WERI-Rb-1 (cell line): ENCODE measurements at regions not wholly inside any gene's neighbourhood (a gene's known extent, or its start where the extent isn't known, plus 50 kb on each side); places are given as distances from the start of the nearest gene placed in this dataset.
"Not testable (repeated sequence)": the region's sequence is repeated elsewhere in the genome, so short reads cannot be mapped to it uniquely, and the experiment has no call there.

Source experiments
- DNase-seq: peaks from one replicate; pipeline ENCODE4 v3.0.0-alpha.2; 2020
- H3K27ac ChIP-seq: fragments of 250-450 bp; sonication (Bioruptor Pico); 2 replicates; pipeline ENCODE4 v1.5.1; 2020; ENCODE audit warnings: mild to moderate bottlenecking, moderate library complexity
- H3K27me3 ChIP-seq: fragments of 250-450 bp; sonication (Bioruptor Pico); 2 replicates; pipeline ENCODE4 v1.5.1; 2021; ENCODE audit warnings: mild to moderate bottlenecking, low read depth, moderate library complexity; ENCODE audit not compliant: insufficient read depth, severe bottlenecking
- H3K36me3 ChIP-seq: fragments of 250-450 bp; sonication (Bioruptor Pico); 2 replicates; pipeline ENCODE4 v1.5.1; 2020; ENCODE audit warnings: mild to moderate bottlenecking, moderate library complexity
- H3K4me3 ChIP-seq: 2 replicates; pipeline ENCODE4 v1.5.1; 2011; ENCODE audit warnings: low read depth, mild to moderate bottlenecking, control low read depth, low read length
- H3K9me3 ChIP-seq: fragments of 250-450 bp; sonication (Bioruptor Pico); 2 replicates; pipeline ENCODE4 v1.5.1; 2021; ENCODE audit warnings: mild to moderate bottlenecking, moderate library complexity; ENCODE audit not compliant: severe bottlenecking
- CTCF ChIP-seq: IDR thresholded peaks from 2 replicates; pipeline ENCODE4 v1.5.1; 2011; ENCODE audit warnings: low read depth, mild to moderate bottlenecking, control low read depth, inconsistent platforms, low read length

GRCh38 chr5:15097552-15097951 lies 226.0 kb upstream of the ANKH start:
- H3K4me3 ChIP-seq: no peak overlapping the region
- no peaks in the 10 kb centered on the region for H3K9me3 ChIP-seq
- DNase-seq: no peak
- no peak for TF ChIP-seq CTCF
- no peaks in the 10 kb centered on the region for H3K36me3 ChIP-seq
- no peak overlapping the region for H3K27ac ChIP-seq
- no peaks in the 10 kb centered on the region for H3K27me3 ChIP-seq

- H3K27ac ChIP-seq, DNase-seq, H3K4me3 ChIP-seq, H3K9me3 ChIP-seq, H3K27me3 ChIP-seq, H3K36me3 ChIP-seq: not testable (repeated sequence)
Observed at GRCh38 chr5:15096686-15097085, 225.1 kb upstream of the ANKH start.

DNA sequence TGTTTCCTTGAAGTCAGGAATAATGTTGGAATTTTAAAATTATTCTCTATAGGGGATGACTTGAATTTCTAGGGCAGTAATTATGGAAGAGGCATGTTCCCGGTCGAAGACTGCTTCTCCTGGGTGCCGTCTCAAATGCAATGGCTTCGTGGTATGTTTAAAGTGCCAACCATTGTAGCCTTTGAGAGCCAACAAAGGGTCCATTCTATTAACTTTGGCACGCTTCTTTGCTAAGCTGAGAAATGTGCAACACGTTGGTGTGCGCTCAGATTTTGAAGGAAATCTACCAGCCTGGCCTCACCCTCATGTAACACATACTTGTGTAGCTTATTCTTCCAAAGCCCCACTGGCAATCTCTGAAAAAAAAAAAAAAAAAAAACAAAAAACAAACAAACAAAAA lies 221.2 kb upstream of the ANKH start:
- Histone ChIP-seq H3K4me3 (no peak overlapping the region), H3K27me3 (no peaks in the 10 kb centered on the region), H3K9me3 (no peaks in the 10 kb centered on the region), H3K36me3 (no peaks in the 10 kb centered on the region), H3K27ac (no peak overlapping the region)
- TF ChIP-seq CTCF: no peak
- no peak for DNase-seq

- H3K4me3 ChIP-seq: no peak overlapping the region
- H3K9me3 ChIP-seq: no peaks in the 10 kb centered on the region
- DNase-seq: no peak
- H3K27me3 ChIP-seq: no peaks in the 10 kb centered on the region
- no peaks in the 10 kb centered on the region for H3K36me3 ChIP-seq
- TF ChIP-seq CTCF: no peak
- H3K27ac ChIP-seq: no peak overlapping the region
Observed at GRCh38 chr5:15085671-15086070, 214.1 kb upstream of the ANKH start.

- no peaks in the 10 kb centered on the region for H3K36me3 ChIP-seq
- H3K27ac ChIP-seq: no peak overlapping the region
- no peak for TF ChIP-seq CTCF
Observed at GRCh38 chr5:15082096-15082495, 210.5 kb upstream of the ANKH start.

DNA sequence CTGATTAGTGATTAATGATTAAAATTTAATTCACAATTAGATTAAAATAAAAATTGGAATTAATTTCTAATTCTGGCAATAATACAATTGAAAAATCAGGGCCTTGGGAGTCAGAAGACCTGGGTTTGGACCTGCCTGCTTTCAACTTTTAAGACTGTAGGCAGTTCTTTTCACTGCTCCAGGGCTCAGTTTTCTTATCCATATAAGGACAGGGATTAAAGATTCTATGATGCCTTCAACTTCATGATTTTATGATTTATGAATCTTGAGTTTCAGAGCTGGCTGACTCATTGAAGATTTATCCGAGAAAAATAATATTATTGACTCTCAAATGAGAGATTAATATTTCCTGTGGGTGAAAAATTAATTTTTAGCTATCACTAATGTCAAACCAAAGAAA lies 208.6 kb upstream of the ANKH start:
- no peak for TF ChIP-seq CTCF
- Histone ChIP-seq H3K36me3 (no peaks in the 10 kb centered on the region), H3K4me3 (no peak overlapping the region), H3K9me3 (no peaks in the 10 kb centered on the region), H3K27me3 (no peaks in the 10 kb centered on the region), H3K27ac (no peak overlapping the region)
- DNase-seq: no peak

More at GRCh38 chr5:15082096-15082495, 210.5 kb upstream of the ANKH start:
- Histone ChIP-seq H3K4me3 (no peak overlapping the region), H3K27me3 (no peaks in the 10 kb centered on the region), H3K9me3 (no peaks in the 10 kb centered on the region)
- DNase-seq: no peak

DNA sequence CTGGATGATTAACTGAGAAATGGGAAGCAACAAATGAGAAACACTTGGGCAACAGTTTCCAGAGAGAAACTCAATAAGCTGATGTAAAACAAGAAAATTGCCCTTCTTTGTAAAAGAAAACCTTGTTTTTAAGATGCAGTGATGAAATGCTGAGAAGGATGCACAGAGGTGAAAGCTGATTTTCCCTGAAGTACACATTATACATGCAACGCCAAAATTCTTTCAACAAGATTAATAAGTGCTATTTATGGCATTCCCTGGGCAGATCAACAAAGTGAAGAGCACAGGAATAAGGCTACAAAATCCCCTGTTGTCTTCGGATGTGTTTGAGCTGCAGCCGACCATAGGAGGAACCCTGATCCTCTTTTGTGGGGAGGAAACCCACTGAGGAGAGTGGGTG lies 208.0 kb upstream of the ANKH start:
- H3K27me3 ChIP-seq: no peaks in the 10 kb centered on the region
- H3K27ac ChIP-seq: no peak overlapping the region
- no peak overlapping the region for H3K4me3 ChIP-seq
- no peak for TF ChIP-seq CTCF
- DNase-seq: no peak
- no peaks in the 10 kb centered on the region for H3K9me3 ChIP-seq
- H3K36me3 ChIP-seq: no peaks in the 10 kb centered on the region
